ENCODE measurements at regions not wholly inside any gene's neighbourhood (a gene's known extent, or its start where the extent isn't known, plus 50 kb on each side); places are given as distances from the start of the nearest gene placed in this dataset.
"Not testable (repeated sequence)": the region's sequence is repeated elsewhere in the genome, so short reads cannot be mapped to it uniquely, and the experiment has no call there.

- no peak for ATAC-seq
Observed at GRCh38 chr3:162568706-162569105, 1072.1 kb downstream of the OTOL1 start.

- no peak for ATAC-seq
Observed at GRCh38 chr3:162569314-162569713, 1072.7 kb downstream of the OTOL1 start.

DNA sequence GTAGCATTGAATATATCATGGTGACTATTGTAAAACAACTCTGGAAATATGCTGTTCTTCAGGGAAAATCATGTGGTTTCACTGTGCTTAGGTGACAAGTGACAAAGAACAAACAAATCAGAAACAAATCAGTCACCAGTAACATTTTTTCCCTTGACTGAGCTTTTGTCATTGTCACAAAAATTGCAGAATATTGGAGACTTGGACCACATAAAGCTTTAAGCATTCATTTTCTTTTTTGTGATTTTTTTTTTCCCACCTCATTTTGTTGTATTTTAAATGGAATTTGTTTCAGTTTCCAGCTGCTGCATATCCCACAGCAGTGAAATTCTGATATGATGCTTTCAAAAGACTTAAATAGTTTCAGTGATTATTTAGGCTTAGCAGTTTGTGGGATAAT, 1088.4 kb downstream of the OTOL1 start:
- ATAC-seq, result no peak

DNA sequence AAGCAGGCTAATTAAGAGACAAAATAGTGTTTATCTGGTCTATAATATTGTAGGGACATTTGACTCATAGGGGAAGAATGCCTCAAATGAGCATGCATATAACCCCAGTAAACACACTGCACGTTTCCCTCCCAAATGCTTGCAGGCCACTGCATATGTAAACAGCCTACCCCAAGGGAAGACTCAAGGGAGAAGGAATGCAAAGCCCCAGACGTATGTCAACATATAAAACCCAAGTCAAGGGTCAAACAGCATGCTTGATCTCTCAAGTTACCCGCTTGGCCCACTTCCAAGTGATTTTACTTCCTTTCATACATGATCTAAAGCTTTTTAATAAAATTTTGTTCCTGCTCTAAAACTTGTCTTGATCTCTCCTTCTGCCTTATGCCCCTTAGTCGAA, 1090.0 kb downstream of the OTOL1 start:
- no peak for ATAC-seq

DNA sequence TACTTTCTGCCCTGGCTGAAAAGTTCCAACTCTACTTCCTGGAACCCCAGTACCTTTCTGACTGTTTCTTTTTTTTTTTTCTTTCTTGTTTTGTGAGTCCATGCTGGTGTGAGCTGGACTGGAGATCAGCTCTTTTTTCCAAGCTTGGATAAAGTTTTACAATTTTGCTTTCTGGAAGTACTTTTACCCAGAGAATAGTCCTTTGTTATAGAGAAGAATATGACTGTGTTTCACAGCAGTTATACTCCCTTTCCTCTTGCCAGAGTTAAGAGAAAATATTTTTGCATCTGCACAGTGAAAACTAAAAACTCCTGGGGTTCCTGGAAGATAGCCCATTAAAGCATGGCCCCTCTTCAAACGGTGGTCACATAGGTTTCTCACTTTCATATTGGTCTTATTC, 1100.6 kb downstream of the OTOL1 start:
- ATAC-seq, result no peak

- not testable (repeated sequence) for ATAC-seq
Observed at GRCh38 chr3:162598500-162598899, 1101.9 kb downstream of the OTOL1 start.

DNA sequence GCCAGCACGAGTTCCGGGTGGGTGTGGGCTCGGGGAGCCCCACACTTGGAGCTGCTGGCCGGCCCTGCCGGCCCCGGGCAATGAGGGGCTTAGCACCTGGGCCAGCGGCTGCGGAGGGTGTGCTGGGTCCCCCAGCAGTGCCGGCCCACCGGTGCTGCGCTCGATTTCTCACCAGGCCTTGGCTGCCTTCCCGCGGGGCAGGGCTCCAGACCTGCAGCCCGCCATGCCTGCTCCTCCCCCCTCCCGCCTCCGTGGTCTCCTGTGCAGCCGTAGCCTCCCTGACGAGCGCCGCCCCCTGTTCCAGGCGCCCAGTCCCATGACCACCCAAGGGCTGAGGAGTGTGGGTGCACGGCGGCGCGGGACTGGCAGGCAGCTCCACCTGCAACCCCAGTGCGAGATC, 1103.1 kb downstream of the OTOL1 start:
- ATAC-seq, result not testable (repeated sequence)

DNA sequence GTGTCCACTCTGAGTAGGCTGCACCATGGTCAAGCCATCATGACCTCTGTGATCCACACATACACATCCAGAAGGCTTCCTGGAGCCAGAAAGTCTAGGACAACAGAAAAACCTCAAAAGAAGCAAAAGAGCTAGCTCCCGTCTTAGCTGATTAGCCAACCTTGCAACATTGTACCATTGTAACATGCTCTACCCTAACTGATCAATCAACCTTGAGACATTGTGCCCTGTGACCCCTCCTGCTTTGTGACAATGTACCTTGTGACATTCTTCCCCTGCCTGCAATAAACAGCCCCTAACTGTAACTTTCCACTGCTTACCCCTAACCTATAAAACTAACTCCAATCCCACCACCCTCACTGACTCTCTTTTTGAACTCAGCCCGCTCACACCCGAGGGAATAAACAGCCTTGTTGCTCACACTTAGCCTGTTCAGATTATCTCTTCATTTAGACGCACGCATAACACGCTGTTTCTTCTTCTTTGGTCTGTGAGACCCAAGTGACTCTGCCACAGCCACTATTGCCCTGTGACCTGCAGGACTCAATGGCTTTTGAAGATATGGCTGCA, 1104.6 kb downstream of the OTOL1 start:
- ATAC-seq, result no peak

DNA sequence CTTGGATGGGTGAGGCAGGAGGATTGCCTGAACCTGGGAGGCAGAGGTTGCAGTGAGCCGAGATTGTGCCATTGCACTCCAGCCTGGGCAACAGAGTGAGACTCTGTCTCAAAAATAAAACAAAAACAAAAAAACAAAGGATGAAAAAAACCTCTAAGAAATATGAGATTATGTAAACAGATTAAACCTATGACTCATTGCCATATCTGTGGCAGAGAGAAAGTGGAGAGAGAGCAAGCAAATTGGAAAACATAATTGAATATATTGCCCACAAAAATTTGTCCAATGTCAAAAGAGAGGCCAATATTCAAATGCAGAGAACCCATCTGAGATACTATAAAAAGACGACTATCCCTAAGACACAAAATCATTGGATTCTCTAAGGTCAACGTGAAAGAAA, 1106.0 kb downstream of the OTOL1 start:
- no peak for ATAC-seq

DNA sequence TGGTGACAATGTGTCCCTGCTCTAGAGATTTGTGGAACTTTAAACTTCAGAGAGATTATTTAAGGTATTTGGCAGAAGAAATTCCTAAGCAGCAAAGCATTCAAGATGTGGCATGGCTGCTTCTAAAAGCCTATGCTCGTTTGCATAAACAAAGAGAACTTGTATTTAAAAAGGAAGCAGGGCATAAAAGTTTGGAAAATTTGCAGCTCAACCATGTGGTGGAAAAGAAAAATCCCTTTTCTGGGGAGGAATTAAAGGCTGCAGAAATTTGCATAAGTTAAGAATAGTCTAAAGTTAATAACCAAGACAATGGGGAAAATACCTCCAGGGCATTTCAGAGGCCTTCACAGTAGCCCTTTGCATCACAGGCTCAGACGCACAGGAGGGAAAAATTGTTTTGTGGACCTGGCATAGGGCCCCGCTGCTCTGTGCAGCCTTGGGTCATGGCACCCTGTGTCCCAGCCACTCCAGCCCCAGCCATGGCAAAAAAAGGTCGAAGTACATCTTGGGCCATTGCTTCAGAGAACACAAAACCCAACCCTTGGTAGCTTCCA, 1109.1 kb downstream of the OTOL1 start:
- ATAC-seq, result no peak

- ATAC-seq, result no peak
Observed at GRCh38 chr3:162610261-162610660, 1113.7 kb downstream of the OTOL1 start.

DNA sequence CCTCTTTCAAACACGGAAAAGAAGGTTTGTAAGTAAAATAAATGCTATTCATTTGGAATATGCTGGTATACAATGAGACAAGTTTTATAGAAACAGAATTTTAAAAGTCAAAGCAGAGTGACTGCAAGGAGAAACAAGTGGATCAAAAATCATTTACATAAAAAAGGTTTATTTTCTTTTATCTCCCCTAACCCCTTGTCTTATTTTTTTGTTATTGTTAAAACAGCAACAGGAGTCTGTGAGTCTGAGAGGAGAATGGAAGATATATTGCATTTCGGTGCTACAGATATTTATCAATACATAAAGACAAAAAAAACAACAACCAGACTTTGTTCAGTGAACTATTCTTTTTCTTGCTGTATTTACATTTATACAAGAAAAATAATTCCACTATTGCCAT, 1116.4 kb downstream of the OTOL1 start:
- ATAC-seq, result no peak

DNA sequence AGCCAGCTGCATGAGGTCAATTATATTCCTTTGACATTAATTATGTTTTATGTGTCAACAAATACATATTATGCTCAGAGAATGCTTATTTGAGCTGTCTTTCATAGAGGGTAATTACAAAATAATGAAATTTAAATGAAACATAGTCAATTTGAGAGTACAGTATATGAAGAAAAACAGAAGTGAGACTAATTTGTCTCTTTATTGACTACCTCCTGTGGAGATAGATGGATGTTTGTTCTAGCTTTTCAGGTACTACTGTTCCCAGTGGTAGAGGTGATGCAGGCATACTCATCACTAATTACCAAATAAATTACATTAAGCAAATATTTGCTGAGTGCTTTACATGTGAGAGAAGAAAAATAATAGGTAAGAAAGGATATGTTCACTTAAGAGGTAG, 1129.6 kb downstream of the OTOL1 start:
- ATAC-seq, result no peak

DNA sequence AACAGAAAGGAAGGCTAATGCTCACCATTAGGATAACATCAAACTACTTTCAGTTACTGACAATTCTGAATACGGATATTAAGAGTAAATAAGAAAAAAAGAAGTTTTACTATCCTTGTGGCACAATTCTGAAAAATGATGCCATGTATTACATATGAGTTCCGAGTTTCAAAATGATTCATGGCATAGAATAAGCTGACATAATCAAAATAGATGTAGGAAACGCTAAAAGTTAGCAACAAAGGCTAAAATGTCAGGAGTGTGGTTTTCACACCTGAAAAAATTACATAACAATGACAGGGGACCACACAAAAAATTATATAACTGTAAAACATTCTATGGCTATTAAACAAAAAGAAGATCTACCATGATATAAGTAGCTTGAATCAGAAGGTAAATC, 1131.9 kb downstream of the OTOL1 start:
- ATAC-seq, result no peak

GRCh38 chr3:162629372-162629771, 1132.8 kb downstream of the OTOL1 start:
- ATAC-seq, result no peak

GRCh38 chr3:162632672-162633071, 1136.1 kb downstream of the OTOL1 start:
- no peak for ATAC-seq

DNA sequence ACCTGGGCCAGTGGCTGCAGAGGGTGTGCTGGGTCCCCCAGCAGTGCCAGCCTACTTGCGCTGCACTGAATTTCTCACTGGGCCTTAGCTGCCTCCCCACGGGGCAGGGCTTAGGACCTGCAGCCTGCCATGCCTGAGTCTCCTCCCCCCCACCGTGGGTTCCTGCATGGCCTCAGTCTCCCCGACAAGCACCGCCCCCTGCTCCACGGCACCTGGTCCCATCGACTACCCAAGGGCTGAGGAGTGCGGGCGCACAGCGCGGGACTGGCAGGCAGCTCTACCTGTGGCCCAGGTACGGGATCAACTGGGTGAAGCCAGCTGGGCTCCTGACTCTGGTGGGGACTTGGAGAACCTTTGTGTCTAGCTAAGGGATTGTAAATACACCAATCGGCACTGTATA, 1143.6 kb downstream of the OTOL1 start:
- not testable (repeated sequence) for ATAC-seq

GRCh38 chr3:162641317-162641716, 1144.7 kb downstream of the OTOL1 start:
- ATAC-seq, result no peak

- ATAC-seq, result no peak
Observed at GRCh38 chr3:162641907-162642306, 1145.3 kb downstream of the OTOL1 start.

GRCh38 chr3:162643245-162643644, 1146.6 kb downstream of the OTOL1 start:
- no peak for ATAC-seq

GRCh38 chr3:162647321-162647720, 1150.7 kb downstream of the OTOL1 start:
- no peak for ATAC-seq

GRCh38 chr3:162658003-162658402, 1161.4 kb downstream of the OTOL1 start:
- ATAC-seq, result no peak

DNA sequence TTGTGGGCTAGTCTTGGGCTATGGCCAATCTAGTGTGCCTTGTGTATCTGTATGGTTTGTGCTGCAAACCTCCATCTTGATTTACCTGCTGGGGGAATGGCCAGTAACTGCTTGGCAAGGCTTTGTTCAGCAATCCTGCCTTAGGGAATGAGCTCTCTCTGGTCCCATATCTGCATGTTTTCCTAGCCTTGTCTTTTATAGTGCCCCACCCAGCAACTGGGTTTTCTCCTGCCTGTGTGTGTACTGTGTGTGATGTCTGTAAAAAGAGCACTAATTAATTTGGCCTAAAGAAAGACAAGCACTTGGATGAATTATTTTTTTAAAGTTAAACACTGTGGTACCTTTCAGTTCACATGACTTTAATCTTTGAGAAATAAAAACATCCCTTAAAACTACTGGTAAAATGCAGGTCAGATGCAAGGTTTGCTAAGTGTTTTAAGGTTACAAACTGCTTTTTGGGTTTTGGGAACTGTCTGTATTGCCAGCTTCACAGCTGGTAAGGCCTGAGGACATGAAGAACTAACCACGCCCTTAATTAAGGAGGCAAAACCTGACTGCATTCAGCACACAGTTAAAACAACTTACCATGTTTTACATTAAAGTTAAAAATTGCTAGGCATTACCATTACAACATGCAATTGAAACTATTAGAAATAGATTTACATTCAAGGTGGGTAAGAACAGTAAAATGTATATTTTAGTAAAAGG, 1169.2 kb downstream of the OTOL1 start:
- no peak for ATAC-seq

DNA sequence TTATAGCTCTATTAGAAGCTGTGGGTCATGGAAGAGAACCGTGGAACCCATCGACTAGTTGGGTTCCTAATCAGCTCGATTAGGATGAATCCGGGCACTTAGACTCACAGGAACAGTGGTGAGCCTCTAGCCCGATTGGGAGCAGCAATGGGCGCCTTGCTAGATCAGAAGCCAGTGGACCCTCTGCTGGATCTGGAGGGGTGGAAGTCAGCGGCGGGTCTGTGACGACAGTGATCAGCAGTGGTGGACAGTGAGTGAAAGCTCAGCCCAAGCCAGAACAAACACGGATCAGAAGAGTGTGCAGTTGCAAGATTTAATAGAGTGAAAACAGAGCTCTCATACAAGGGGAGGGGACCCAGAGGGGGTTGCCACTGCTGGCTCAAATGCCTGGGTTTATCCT, 1170.2 kb downstream of the OTOL1 start:
- ATAC-seq, result no peak

DNA sequence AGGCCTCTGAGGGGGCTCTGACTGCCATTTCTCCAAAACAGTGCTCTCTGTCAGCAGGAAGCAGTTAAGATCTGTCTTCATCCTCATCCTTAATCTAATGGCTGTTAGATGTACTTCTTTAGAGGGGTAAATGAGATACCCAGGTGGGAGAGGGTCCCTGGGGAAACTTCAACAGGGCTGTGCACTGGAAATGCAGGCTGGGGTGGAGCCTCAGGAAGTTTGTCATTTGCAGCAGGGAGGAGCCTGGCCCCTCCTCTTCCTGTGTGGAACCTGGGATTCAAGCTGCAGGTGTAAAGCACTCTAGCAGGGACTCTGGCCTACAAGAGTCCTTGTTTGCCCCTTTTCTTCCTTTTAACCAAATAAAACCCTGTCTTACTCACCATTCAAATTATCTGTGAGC, 1173.6 kb downstream of the OTOL1 start:
- ATAC-seq, result no peak

Data from activated CD4-positive, CD25-positive, alpha-beta regulatory T cell treated with anti-CD3 and anti-CD28 coated beads, Interleukin-2, amount 50 U/mL, for 24 hours (primary cell).